ENCODE measurements at regions not wholly inside any gene's neighbourhood (a gene's known extent, or its start where the extent isn't known, plus 50 kb on each side); places are given as distances from the start of the nearest gene placed in this dataset.

GRCh38 chr1:58836408-58836807, 52.6 kb upstream of the JUN start:
- no TSS peak for BruUV-seq (replicated peaks)
- CTCF ChIA-PET: interaction anchor here (0.6 kb wide), 1 partner anchor 318 kb away, joined by 3 read pairs; no protein-coding TSS in a partner anchor
- Histone ChIP-seq H3K36me3 (ENCODE audit: insufficient read depth, low read length, poor library complexity, severe bottlenecking) (no peaks in the 10 kb centered on the region), H3K27me3 (replicated peaks; ENCODE audit: insufficient read depth, low read depth, low read length, poor library complexity) (no peaks in the 10 kb centered on the region), H3K9me3 (ENCODE audit: low read depth, low read length, poor library complexity, severe bottlenecking) (no peaks in the 10 kb centered on the region), H3K27ac (ENCODE audit: low read depth, low read length, poor library complexity, severe bottlenecking) (no peak overlapping the region), H3K4me1 (ENCODE audit: insufficient read depth, low read length, poor library complexity, severe bottlenecking) (no peaks in the 10 kb centered on the region), H3K4me3 (ENCODE audit: low read depth, low read length, poor library complexity, severe bottlenecking) (no peak overlapping the region)
- TF ChIP-seq CTCF (conservative IDR thresholded peaks at IDR 0.05; ENCODE audit: low read depth, low read length) (no peak), EZH2 (IDR thresholded peaks at IDR 0.05; ENCODE audit: borderline replicate concordance, low read depth, low read length, poor library complexity, severe bottlenecking) (no peak)
- no peak for DNase-seq (ENCODE audit: low spot score)
- POLR2A ChIA-PET (ENCODE audit: low non-redundant PET): no interaction called here
- intact Hi-C loops (cut with micrococcal nuclease; ENCODE audit: unreplicated experiment): no loop called here

GRCh38 chr1:58837886-58838285, 54.0 kb upstream of the JUN start:
- CTCF ChIA-PET: no interaction called here
- H3K4me1 ChIP-seq (ENCODE audit: insufficient read depth, low read length, poor library complexity, severe bottlenecking): no peaks in the 10 kb centered on the region
- no peaks in the 10 kb centered on the region for H3K9me3 ChIP-seq (ENCODE audit: low read depth, low read length, poor library complexity, severe bottlenecking)
- no TSS peak for BruUV-seq (replicated peaks)
- no peaks in the 10 kb centered on the region for H3K27me3 ChIP-seq (replicated peaks; ENCODE audit: insufficient read depth, low read depth, low read length, poor library complexity)
- DNase-seq (ENCODE audit: low spot score): no peak
- H3K27ac ChIP-seq (ENCODE audit: low read depth, low read length, poor library complexity, severe bottlenecking): no peak overlapping the region
- no peaks in the 10 kb centered on the region for H3K36me3 ChIP-seq (ENCODE audit: insufficient read depth, low read length, poor library complexity, severe bottlenecking)
- intact Hi-C loops (cut with micrococcal nuclease; ENCODE audit: unreplicated experiment): no loop called here
- TF ChIP-seq EZH2 (IDR thresholded peaks at IDR 0.05; ENCODE audit: borderline replicate concordance, low read depth, low read length, poor library complexity, severe bottlenecking) (no peak), CTCF (conservative IDR thresholded peaks at IDR 0.05; ENCODE audit: low read depth, low read length) (no peak)
- H3K4me3 ChIP-seq (ENCODE audit: low read depth, low read length, poor library complexity, severe bottlenecking): no peak overlapping the region
- POLR2A ChIA-PET (ENCODE audit: low non-redundant PET): no interaction called here

GRCh38 chr1:58839147-58839795, 55.4 kb upstream of the JUN start:
- Histone ChIP-seq H3K4me3 (ENCODE audit: low read depth, low read length, poor library complexity, severe bottlenecking) (no peak overlapping the region), H3K27ac (ENCODE audit: low read depth, low read length, poor library complexity, severe bottlenecking) (no peak overlapping the region), H3K36me3 (ENCODE audit: insufficient read depth, low read length, poor library complexity, severe bottlenecking) (no peaks in the 10 kb centered on the region), H3K27me3 (replicated peaks; ENCODE audit: insufficient read depth, low read depth, low read length, poor library complexity) (no peaks in the 10 kb centered on the region), H3K9me3 (ENCODE audit: low read depth, low read length, poor library complexity, severe bottlenecking) (no peaks in the 10 kb centered on the region), H3K4me1 (ENCODE audit: insufficient read depth, low read length, poor library complexity, severe bottlenecking) (no peaks in the 10 kb centered on the region)
- TF ChIP-seq CTCF (conservative IDR thresholded peaks at IDR 0.05; ENCODE audit: low read depth, low read length) (no peak), EZH2 (IDR thresholded peaks at IDR 0.05; ENCODE audit: borderline replicate concordance, low read depth, low read length, poor library complexity, severe bottlenecking) (no peak)
- intact Hi-C loops (cut with micrococcal nuclease; ENCODE audit: unreplicated experiment): no loop called here
- CTCF ChIA-PET: interaction anchor here (0.6 kb wide), 1 partner anchor 542 kb away, joined by 3 read pairs; no protein-coding TSS in a partner anchor
- no TSS peak for BruUV-seq (replicated peaks)
- POLR2A ChIA-PET (ENCODE audit: low non-redundant PET): no interaction called here
- no peak for DNase-seq (ENCODE audit: low spot score)

All from A673 (cell line).